ENCODE measurements at regions not wholly inside any gene's neighbourhood (a gene's known extent, or its start where the extent isn't known, plus 50 kb on each side); places are given as distances from the start of the nearest gene placed in this dataset.

DNA sequence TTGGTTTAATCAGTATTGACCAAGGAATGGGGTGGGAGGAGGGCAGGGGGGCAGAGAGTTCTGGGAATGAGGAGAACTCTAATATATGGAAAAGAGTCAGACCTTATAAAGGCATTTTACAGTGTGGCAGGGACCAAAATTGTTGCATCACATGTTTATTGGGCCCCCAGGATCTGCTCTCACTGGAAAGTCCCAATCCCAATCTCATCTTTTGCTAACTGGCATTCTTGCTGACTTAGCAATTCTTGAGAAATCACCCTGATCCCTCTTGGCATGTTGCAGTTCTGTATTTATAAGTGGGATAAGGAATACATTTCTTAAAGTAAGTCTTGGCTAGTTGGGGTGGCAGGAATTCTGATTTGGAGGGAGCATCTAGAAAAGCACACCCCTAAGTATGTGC lies 104.4 kb upstream of the CXCL14 start:
- Histone ChIP-seq H3K36me3 (no peaks in the 10 kb centered on the region), H3K27me3 (no peaks in the 10 kb centered on the region)
- intact Hi-C loops (cut with DNase I): no loop called here

DNA sequence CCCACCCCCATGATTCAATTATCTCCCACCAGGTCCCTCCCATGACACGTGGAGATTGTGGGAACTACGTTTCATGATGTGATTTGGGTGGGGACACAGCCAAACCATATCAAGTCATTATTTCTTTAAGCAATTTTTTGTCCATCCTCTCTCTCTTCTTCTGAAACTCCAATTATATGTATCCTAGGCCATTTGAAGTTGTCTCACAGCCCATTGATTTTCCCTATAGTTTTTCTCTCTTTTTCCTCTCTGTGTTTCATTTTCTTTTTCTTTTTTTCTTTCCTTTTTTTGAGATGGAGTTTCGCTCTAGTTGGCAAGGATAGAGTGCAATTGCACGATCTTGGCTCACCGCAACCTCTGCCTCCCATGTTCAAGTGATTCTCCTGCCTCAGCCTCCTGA lies 101.9 kb upstream of the CXCL14 start:
- DNase-seq: no peak
- Histone ChIP-seq H3K27me3 (no peaks in the 10 kb centered on the region), H3K9me3 (no peaks in the 10 kb centered on the region), H3K27ac (no peak overlapping the region), H3K4me3 (no peak overlapping the region), H3K36me3 (no peaks in the 10 kb centered on the region), H3K9ac (ENCODE audit: low read depth in 2 of 2, low read length in 2 of 2) (no peak overlapping the region), H3K4me1 (no peaks in the 10 kb centered on the region)
- intact Hi-C loops (cut with DNase I): no loop called here
- TF ChIP-seq, protein P1, sequence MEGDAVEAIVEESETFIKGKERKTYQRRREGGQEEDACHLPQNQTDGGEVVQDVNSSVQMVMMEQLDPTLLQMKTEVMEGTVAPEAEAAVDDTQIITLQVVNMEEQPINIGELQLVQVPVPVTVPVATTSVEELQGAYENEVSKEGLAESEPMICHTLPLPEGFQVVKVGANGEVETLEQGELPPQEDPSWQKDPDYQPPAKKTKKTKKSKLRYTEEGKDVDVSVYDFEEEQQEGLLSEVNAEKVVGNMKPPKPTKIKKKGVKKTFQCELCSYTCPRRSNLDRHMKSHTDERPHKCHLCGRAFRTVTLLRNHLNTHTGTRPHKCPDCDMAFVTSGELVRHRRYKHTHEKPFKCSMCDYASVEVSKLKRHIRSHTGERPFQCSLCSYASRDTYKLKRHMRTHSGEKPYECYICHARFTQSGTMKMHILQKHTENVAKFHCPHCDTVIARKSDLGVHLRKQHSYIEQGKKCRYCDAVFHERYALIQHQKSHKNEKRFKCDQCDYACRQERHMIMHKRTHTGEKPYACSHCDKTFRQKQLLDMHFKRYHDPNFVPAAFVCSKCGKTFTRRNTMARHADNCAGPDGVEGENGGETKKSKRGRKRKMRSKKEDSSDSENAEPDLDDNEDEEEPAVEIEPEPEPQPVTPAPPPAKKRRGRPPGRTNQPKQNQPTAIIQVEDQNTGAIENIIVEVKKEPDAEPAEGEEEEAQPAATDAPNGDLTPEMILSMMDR (IDR thresholded peaks at IDR 0.05): no peak

More for the DNA sequence above, 104.4 kb upstream of the CXCL14 start:
- Histone ChIP-seq H3K9me3 (no peaks in the 10 kb centered on the region), H3K4me1 (no peaks in the 10 kb centered on the region), H3K9ac (ENCODE audit: low read depth in 2 of 2, low read length in 2 of 2) (no peak overlapping the region), H3K4me3 (no peak overlapping the region), H3K27ac (no peak overlapping the region)
- DNase-seq: no peak
- TF ChIP-seq, protein P1 (IDR thresholded peaks at IDR 0.05): no peak

DNA sequence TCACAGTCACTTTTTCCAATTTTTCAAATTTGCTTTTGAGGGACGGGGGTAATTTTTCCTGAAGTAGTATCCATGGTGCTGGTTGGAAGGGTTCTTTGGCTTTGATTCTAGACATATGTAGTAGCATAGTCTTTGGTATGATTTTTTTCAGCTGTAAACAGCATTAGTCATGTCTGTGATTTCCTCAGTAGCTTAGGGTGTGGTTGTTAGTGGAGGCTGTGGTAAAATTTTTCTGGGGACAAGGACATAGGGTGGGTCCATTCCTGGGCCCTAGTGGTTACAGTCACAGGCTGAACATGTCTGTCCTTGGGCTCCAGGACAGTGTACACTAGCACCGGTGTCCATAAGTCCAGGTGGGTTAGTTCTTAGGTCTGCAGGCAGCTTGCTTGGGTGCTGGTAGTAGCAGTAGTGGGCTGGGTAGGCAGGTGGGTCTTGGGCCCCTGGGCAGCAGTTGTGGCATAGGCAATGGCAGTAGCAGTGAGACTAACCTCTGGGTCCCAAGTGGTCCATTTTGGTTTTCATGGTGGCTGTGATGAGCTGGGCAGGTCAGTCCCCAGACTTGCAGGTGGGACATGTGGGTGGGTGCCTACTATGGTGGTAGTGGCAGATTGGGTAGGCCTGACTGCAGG lies 100.0 kb upstream of the CXCL14 start:
- TF ChIP-seq, protein P1 (IDR thresholded peaks at IDR 0.05): no peak
- Histone ChIP-seq H3K36me3 (no peaks in the 10 kb centered on the region), H3K9me3 (no peaks in the 10 kb centered on the region), H3K27me3 (no peaks in the 10 kb centered on the region), H3K4me3 (no peak overlapping the region), H3K27ac (no peak overlapping the region), H3K4me1 (no peaks in the 10 kb centered on the region), H3K9ac (ENCODE audit: low read depth in 2 of 2, low read length in 2 of 2) (no peak overlapping the region)
- DNase-seq: no peak
- intact Hi-C loops (cut with DNase I): no loop called here

DNA sequence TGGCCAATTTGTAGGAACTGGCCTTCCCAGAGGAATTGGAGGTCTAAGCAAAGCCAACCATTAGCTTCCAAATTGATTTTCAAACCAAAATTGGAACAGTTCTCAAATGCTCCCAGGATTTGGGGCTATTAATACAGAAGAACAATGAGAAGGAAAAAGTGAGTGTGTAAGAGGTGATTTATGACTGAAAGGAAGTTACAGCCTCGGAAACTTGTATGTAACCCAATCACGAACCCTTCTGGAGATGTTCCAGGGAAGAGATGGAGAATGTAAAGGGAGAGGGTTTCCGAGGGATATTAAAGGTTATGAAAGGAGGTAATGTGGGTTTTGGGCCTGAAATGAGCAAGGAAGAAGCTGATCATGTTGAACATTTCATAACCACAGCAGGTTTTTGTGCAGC lies 93.2 kb upstream of the CXCL14 start:
- Histone ChIP-seq H3K4me3 (no peak overlapping the region), H3K4me1 (no peaks in the 10 kb centered on the region), H3K36me3 (no peaks in the 10 kb centered on the region), H3K27ac (no peak overlapping the region), H3K9me3 (no peaks in the 10 kb centered on the region), H3K27me3 (no peaks in the 10 kb centered on the region), H3K9ac (ENCODE audit: low read depth in 2 of 2, low read length in 2 of 2) (no peak overlapping the region)
- TF ChIP-seq, protein P1 (IDR thresholded peaks at IDR 0.05): no peak
- DNase-seq: no peak
- intact Hi-C loops (cut with DNase I): no loop called here

DNA sequence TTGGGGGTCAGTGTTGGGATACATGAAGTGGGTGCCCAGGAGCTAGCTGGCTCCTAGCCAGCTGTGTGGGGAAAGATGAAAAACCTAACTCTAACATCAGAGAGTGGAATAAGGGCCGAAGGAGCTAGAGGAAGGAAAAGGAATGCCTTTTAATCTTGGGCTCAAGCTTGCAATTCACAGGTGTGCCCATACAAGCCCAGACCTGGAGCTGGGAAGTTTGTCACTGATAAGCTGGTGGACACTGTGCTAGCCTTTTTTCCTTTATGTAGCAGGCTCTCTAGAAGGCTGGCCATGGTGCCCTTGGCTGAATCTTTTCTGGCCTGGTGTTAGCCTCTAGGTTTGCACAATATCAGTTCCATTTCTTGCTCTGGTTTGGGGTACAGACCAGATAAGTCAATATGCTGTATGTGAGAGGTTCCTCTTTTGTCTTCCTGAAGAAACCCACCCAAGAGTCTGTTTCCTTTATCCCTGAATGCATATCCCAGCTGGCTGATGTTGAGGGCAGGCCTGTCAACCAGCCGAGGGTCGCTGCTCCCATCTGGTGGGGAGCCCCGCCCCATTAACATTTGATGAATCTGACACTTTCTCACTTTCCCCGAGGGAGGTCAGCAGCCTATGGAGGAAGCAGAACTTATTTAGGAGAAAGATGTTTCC lies 92.4 kb upstream of the CXCL14 start:
- Histone ChIP-seq H3K9ac (ENCODE audit: low read depth in 2 of 2, low read length in 2 of 2) (no peak overlapping the region), H3K4me3 (no peak overlapping the region), H3K9me3 (no peaks in the 10 kb centered on the region), H3K27ac (no peak overlapping the region), H3K36me3 (no peaks in the 10 kb centered on the region), H3K27me3 (no peaks in the 10 kb centered on the region), H3K4me1 (no peaks in the 10 kb centered on the region)
- no peak for DNase-seq
- intact Hi-C loops (cut with DNase I): no loop called here
- TF ChIP-seq, protein P1 (IDR thresholded peaks at IDR 0.05): no peak

All from colonic mucosa (tissue), 4 donors.